ENCODE measurements at regions not wholly inside any gene's neighbourhood (a gene's known extent, or its start where the extent isn't known, plus 50 kb on each side); places are given as distances from the start of the nearest gene placed in this dataset.

DNA sequence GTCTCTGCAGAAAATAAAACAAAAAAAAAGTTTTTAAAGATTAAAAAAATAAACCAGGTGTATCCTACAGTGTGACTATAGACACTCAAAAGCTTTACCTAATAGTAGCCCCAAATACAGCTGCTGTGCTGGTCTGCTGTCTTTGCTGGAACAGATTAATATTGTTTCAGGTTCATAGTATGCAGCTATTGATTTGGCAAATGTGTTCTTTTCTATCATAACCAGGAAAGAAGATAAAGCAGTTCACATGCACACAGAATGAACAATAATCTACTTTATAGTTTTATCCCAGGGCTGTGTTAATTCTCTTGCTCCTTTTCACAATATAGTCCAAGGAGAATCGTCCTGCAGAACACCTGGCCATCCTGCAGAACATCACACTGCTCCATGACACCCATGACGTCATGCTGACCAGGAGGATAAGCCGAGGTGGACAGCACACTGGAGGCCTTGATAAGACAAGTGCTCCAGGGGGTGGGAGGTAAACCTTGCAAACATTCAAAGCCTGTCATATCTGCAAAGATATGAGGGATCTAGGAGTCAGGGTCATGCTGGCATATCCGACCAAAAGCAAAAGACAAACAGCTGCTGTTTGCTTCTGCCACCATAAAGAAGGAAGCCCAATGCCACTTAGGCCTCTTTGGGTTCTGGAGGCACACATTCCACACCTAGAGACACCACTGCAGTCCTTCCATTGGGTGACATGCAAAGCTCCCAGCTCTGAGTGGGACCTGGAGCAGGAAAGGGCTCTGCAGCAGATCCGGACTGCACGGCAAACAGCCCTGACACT lies 86.1 kb upstream of the SLC2A1 start:
- DNase-seq (ENCODE audit: low read depth), result no peak
- in situ Hi-C loops (cut with HindIII; ENCODE audit: low sequenced_read_pairs), result no loop called here
- TF ChIP-seq, protein P1, sequence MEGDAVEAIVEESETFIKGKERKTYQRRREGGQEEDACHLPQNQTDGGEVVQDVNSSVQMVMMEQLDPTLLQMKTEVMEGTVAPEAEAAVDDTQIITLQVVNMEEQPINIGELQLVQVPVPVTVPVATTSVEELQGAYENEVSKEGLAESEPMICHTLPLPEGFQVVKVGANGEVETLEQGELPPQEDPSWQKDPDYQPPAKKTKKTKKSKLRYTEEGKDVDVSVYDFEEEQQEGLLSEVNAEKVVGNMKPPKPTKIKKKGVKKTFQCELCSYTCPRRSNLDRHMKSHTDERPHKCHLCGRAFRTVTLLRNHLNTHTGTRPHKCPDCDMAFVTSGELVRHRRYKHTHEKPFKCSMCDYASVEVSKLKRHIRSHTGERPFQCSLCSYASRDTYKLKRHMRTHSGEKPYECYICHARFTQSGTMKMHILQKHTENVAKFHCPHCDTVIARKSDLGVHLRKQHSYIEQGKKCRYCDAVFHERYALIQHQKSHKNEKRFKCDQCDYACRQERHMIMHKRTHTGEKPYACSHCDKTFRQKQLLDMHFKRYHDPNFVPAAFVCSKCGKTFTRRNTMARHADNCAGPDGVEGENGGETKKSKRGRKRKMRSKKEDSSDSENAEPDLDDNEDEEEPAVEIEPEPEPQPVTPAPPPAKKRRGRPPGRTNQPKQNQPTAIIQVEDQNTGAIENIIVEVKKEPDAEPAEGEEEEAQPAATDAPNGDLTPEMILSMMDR (IDR thresholded peaks at IDR 0.05; ENCODE audit: low read depth, low read length, missing control alignments), result no peak
- no peak overlapping the region for H3K4me3 ChIP-seq (ENCODE audit: low read depth, low read length)

DNA sequence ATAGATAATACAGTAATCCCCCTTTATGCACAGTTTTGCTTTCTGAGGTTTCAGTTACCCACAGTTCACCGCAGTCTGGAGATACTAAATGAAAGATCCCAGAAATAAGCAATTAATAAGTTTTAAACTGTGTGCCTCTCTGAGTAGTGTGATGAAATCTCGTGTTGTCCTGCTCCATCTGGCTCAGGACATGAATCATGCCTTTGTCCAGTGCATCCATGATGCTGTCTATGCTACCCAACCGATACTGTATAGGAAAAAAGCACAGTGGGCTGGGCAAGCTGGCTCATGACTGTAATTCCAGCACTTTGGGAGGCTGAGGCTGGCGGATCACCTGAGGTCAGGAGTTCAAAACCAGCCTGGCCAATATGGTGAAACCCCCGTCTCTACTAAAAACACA lies 85.0 kb upstream of the SLC2A1 start:
- H3K4me3 ChIP-seq (ENCODE audit: low read depth, low read length), result no peak overlapping the region
- TF ChIP-seq, protein P1 (IDR thresholded peaks at IDR 0.05; ENCODE audit: low read depth, low read length, missing control alignments), result no peak
- DNase-seq (ENCODE audit: low read depth), result no peak
- in situ Hi-C loops (cut with HindIII; ENCODE audit: low sequenced_read_pairs), result no loop called here

DNA sequence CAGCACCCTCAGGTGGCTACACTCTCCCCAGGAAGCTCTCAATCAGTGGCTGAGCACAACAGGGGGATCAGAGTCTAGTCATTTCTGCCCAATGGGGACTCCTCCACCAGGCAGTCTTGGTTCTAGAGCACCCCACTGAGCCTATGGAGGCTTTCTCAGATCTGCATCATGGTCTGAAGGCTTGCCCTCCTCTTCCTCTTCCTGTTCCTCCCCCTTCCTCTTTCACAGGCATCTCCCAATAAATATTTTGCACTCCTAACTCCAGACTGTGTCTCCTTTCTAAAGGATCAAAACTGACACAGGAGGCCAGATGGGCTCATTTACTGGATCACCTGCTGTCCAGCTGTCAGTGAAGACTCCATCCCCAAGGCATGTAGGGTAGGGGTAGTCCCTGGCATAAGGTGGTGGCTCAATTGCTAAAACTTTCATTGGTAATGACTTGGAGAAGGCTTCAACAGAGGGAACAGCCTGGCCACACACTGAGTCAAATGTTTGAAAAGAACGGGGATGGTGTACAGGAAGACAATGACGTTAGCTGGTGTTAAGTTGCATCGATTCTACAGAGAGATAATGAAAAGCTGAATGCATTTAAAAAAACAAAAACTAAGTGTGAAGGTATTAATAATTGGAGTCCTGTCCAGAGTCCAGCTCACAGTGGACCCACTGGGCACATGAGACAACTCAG lies 84.2 kb upstream of the SLC2A1 start:
- in situ Hi-C loops (cut with HindIII; ENCODE audit: low sequenced_read_pairs), result no loop called here
- H3K4me3 ChIP-seq (ENCODE audit: low read depth, low read length), result no peak overlapping the region
- TF ChIP-seq, protein P1 (IDR thresholded peaks at IDR 0.05; ENCODE audit: low read depth, low read length, missing control alignments), result no peak
- DNase-seq (ENCODE audit: low read depth), result no peak

DNA sequence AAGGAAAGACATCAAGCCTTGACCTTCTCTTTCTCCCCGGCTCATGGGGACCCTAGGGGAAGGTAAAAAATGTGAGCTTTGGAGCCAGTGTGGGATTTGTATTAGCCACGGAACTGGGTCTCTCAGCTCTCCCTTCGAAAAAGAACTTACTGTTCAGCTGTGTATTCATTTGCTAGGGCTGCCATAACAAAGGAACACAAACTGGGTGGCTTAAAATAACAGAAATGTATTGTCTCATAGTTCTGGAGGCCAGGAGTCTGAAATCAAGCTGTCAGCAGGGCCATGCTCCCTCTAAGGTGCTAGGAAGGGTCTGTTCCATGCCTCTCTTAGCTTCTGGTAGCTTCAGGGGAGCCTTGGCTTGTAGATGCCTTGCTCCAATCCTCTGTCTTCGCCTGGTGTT lies 83.5 kb upstream of the SLC2A1 start:
- DNase-seq (ENCODE audit: low read depth), result no peak

DNA sequence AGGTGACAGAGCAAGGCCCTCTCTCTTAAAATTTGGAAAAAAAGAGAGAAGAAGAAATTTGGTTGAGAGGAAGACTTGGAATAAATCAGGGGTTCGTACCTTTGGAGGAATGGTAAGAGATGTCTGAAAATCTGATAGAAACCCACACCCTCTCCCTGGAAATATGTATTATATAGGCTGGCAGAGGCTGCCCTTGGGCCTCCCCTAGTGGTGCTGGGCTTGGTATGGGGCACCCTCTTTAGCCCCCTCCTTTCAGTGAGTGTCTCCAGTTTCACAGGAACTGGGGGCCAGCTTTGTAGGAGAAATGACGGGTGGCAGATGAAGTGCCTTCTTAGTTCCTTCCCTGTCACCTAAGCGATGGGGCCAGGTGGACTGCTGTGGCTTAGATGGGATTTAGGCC lies 82.9 kb upstream of the SLC2A1 start:
- no peak overlapping the region for H3K4me3 ChIP-seq (ENCODE audit: low read depth, low read length)
- DNase-seq (ENCODE audit: low read depth), result no peak
- in situ Hi-C loops (cut with HindIII; ENCODE audit: low sequenced_read_pairs), result no loop called here
- TF ChIP-seq, protein P1 (IDR thresholded peaks at IDR 0.05; ENCODE audit: low read depth, low read length, missing control alignments), result peak; percentile 4

More for the DNA sequence above, 83.5 kb upstream of the SLC2A1 start:
- no peak overlapping the region for H3K4me3 ChIP-seq (ENCODE audit: low read depth, low read length)
- TF ChIP-seq, protein P1 (IDR thresholded peaks at IDR 0.05; ENCODE audit: low read depth, low read length, missing control alignments), result no peak
- in situ Hi-C loops (cut with HindIII; ENCODE audit: low sequenced_read_pairs), result no loop called here

DNA sequence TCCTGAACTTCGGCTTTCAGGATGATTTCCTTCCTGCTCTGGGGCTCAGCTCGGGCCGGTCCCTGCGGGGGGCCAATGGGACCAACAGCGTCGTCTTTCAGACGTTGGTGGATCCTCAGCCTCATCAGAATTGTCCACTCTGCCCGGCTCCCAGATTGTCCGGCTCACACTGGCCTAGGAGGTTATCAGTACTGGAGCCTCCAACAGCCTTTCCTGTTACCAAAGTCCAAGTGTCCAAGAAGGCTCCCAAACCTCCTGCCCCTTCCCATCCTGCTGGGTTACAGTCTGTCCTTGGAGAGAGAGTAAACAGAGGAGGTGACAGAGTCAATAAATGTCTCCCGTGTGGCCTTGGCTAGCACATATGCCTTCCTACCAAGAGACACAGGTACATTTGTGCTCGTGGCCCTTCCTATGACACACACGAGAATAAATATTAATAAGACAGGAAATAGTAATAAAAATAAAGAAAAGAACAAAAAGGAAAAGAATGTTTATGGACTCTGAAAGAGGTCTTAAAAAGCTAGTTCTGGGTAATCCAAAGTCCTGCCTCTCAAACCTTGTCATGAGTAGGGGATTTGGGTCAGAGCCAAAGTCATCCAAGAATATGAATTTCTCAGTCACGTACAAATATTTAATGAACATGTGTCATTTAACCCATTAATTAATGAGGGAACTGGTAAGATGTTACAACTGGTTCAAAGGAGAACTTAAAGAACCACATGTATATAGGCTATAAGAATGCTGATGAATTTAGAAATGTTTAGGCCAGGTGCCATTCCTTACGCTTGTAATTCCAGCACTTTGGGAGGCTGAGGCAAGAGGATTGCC lies 80.8 kb upstream of the SLC2A1 start:
- TF ChIP-seq, protein P1 (IDR thresholded peaks at IDR 0.05; ENCODE audit: low read depth, low read length, missing control alignments), result no peak
- H3K4me3 ChIP-seq (ENCODE audit: low read depth, low read length), result no peak overlapping the region
- DNase-seq (ENCODE audit: low read depth), result no peak
- in situ Hi-C loops (cut with HindIII; ENCODE audit: low sequenced_read_pairs), result no loop called here
